Stomach smooth muscle (tissue), 2 donors: ENCODE measurements at regions not wholly inside any gene's neighbourhood (a gene's known extent, or its start where the extent isn't known, plus 50 kb on each side); places are given as distances from the start of the nearest gene placed in this dataset.

ENCODE experiments used
- H3K27ac ChIP-seq: one replicate; pipeline ENCODE4 v1.7.0; 2013; ENCODE audit warnings: mild to moderate bottlenecking, low read length, inconsistent platforms
- H3K27me3 ChIP-seq, 2 donors: one replicate each; pipeline ENCODE4 v1.7.0; 2013; ENCODE audit warnings: low read length in 2 of 2; ENCODE audit not compliant: insufficient read depth in 2 of 2, control insufficient read depth in 1 of 2
- H3K36me3 ChIP-seq, 2 donors: one replicate each; pipeline ENCODE4 v1.7.0; 2013; ENCODE audit warnings: low read length in 2 of 2; ENCODE audit not compliant: control insufficient read depth in 2 of 2, insufficient read depth in 2 of 2
- H3K4me1 ChIP-seq: one replicate; pipeline ENCODE4 v1.7.0; 2013; ENCODE audit warnings: low read length; ENCODE audit not compliant: control insufficient read depth, insufficient read depth
- H3K4me3 ChIP-seq, 2 donors: one replicate each; pipeline ENCODE4 v1.7.0; 2013; ENCODE audit warnings: low read length in 2 of 2
- H3K9ac ChIP-seq, 2 donors: one replicate each; pipeline ENCODE4 v1.7.0; 2013; ENCODE audit warnings: low read length in 2 of 2, mild to moderate bottlenecking in 1 of 2
- H3K9me3 ChIP-seq, 2 donors: one replicate each; pipeline ENCODE4 v1.7.0; 2013; ENCODE audit warnings: low read length in 2 of 2; ENCODE audit not compliant: control insufficient read depth in 2 of 2
- donor health status: healthy.
- donor health status: Pancreatic carcinoma.

GRCh38 chr6:127053032-127053874 is 65.2 kb upstream of the RSPO3 start:
- Histone ChIP-seq H3K9ac (no peak overlapping the region), H3K27me3 (no peaks in the 10 kb centered on the region), H3K9me3 (peaks cover 0 to 1% of the 10 kb centered on the region in 2 donors), H3K4me1 (no peaks in the 10 kb centered on the region), H3K36me3 (no peaks in the 10 kb centered on the region), H3K27ac (no peak overlapping the region), H3K4me3 (no peak overlapping the region)

- no peak overlapping the region for H3K9ac ChIP-seq
- H3K9me3 ChIP-seq: peaks cover 0 to 3% of the 10 kb centered on the region in 2 donors
- no peaks in the 10 kb centered on the region for H3K27me3 ChIP-seq
- no peaks in the 10 kb centered on the region for H3K36me3 ChIP-seq
- no peak overlapping the region for H3K27ac ChIP-seq
- no peaks in the 10 kb centered on the region for H3K4me1 ChIP-seq
- H3K4me3 ChIP-seq: no peak overlapping the region
Measured at GRCh38 chr6:127053875-127054235, 64.6 kb upstream of the RSPO3 start.

GRCh38 chr6:127058027-127058426 is 60.4 kb upstream of the RSPO3 start:
- Histone ChIP-seq H3K4me3 (no peak overlapping the region), H3K9ac (no peak overlapping the region), H3K36me3 (no peaks in the 10 kb centered on the region), H3K9me3 (peaks cover 0 to 7% of the 10 kb centered on the region in 2 donors), H3K4me1 (no peaks in the 10 kb centered on the region), H3K27me3 (no peaks in the 10 kb centered on the region), H3K27ac (no peak overlapping the region)

GRCh38 chr6:127058936-127059335 is 59.5 kb upstream of the RSPO3 start:
- Histone ChIP-seq H3K36me3 (no peaks in the 10 kb centered on the region), H3K4me1 (no peaks in the 10 kb centered on the region), H3K9me3 (peaks cover 0 to 7% of the 10 kb centered on the region in 2 donors), H3K9ac (no peak overlapping the region), H3K27me3 (no peaks in the 10 kb centered on the region), H3K4me3 (no peak overlapping the region), H3K27ac (no peak overlapping the region)
